Naive thymus-derived CD4-positive, alpha-beta T cell (primary cell): ENCODE measurements at regions not wholly inside any gene's neighbourhood (a gene's known extent, or its start where the extent isn't known, plus 50 kb on each side); places are given as distances from the start of the nearest gene placed in this dataset.

ENCODE experiments used
- ATAC-seq: fragments of 150-1000 bp; cut with Tn5 transposase; 2 replicates; pipeline ENCODE4 v1.10.0; 2021; ENCODE audit warnings: mild to moderate bottlenecking, moderate library complexity
- CTCF ChIA-PET: fragments of 350-600 bp; sonication (Branson Sonifier 250); formaldehyde crosslinking; loops from one replicate; lab custom pipeline; 2021; ENCODE audit warnings: antibody characterized with exemption; lab: Charles Lee
- POLR2A ChIA-PET: fragments of 350-600 bp; sonication (Branson Sonifier 250); formaldehyde crosslinking; loops from one replicate; lab custom pipeline; 2021; ENCODE audit warnings: antibody characterized with exemption, inconsistent platforms; lab: Charles Lee
- DNase-seq, 9 donors: peaks; one replicate each; pipeline versions ENCODE4 v3.0.0 to v3.0.0-alpha.2; 2020 to 2022; ENCODE audit warnings: mixed read lengths in 1 of 9
- H3K27ac ChIP-seq: one replicate; pipeline ENCODE4 v1.7.0; 2013; ENCODE audit warnings: mild to moderate bottlenecking, low read depth, low read length, moderate library complexity
- H3K27me3 ChIP-seq, 2 donors: one replicate each; pipeline ENCODE4 v1.7.0; 2013; ENCODE audit warnings: low read length in 2 of 2, mild to moderate bottlenecking in 2 of 2, moderate library complexity in 2 of 2; ENCODE audit not compliant: control insufficient read depth in 2 of 2, insufficient read depth in 2 of 2
- H3K36me3 ChIP-seq, 3 experiments: 1 replicate in 2 of 3; 2 replicates in 1 of 3; pipeline ENCODE4 v1.7.0; 2013; ENCODE audit warnings: low read length in 3 of 3, mild to moderate bottlenecking in 3 of 3, moderate library complexity in 1 of 3; ENCODE audit not compliant: insufficient read depth in 3 of 3, control insufficient read depth in 2 of 3
- H3K4me1 ChIP-seq, 2 donors: one replicate each; pipeline ENCODE4 v1.7.0; 2013; ENCODE audit warnings: low read length in 2 of 2, mild to moderate bottlenecking in 2 of 2, moderate library complexity in 1 of 2; ENCODE audit not compliant: control insufficient read depth in 2 of 2, insufficient read depth in 2 of 2
- H3K4me3 ChIP-seq: 2 replicates; pipeline ENCODE4 v1.7.0; 2013; ENCODE audit warnings: mild to moderate bottlenecking, low read length
- H3K9me3 ChIP-seq, 3 experiments: 1 replicate in 2 of 3; 2 replicates in 1 of 3; pipeline ENCODE4 v1.7.0; 2013; ENCODE audit warnings: low read length in 3 of 3; ENCODE audit not compliant: control insufficient read depth in 2 of 3
- H3K27ac Mint-ChIP-seq, 9 donors: one replicate each; pipeline ENCODE4 v1.8.0; 2020 to 2022; ENCODE audit warnings: mixed read lengths in 9 of 9, mild to moderate bottlenecking in 8 of 9, moderate library complexity in 5 of 9, inconsistent platforms in 2 of 9
- H3K27me3 Mint-ChIP-seq, 5 donors: one replicate each; pipeline ENCODE4 v1.8.0; 2021 to 2022; ENCODE audit warnings: mixed read lengths in 5 of 5, mild to moderate bottlenecking in 1 of 5
- H3K36me3 Mint-ChIP-seq, 5 donors: one replicate each; pipeline ENCODE4 v1.8.0; 2020 to 2022; ENCODE audit warnings: mixed read lengths in 5 of 5, mild to moderate bottlenecking in 3 of 5, inconsistent platforms in 1 of 5
- H3K4me1 Mint-ChIP-seq, 7 donors: one replicate each; pipeline ENCODE4 v1.8.0; 2020 to 2022; ENCODE audit warnings: mixed read lengths in 7 of 7, mild to moderate bottlenecking in 3 of 7, inconsistent platforms in 1 of 7
- H3K4me3 Mint-ChIP-seq, 10 donors: one replicate each; pipeline ENCODE4 v1.8.0; 2020 to 2022; ENCODE audit warnings: mild to moderate bottlenecking in 10 of 10, mixed read lengths in 10 of 10, moderate library complexity in 6 of 10, inconsistent platforms in 2 of 10
- H3K9me3 Mint-ChIP-seq, 11 donors: one replicate each; pipeline ENCODE4 v1.8.0; 2020 to 2022; ENCODE audit warnings: mixed read lengths in 11 of 11, mild to moderate bottlenecking in 4 of 11, inconsistent platforms in 1 of 11, moderate library complexity in 1 of 11
- intact Hi-C, 2 donors: fragments of 100-400 bp; cut with micrococcal nuclease; formaldehyde crosslinking; loops; one replicate each; pipeline ENCODE4 v1.15.1; 2023

DNA sequence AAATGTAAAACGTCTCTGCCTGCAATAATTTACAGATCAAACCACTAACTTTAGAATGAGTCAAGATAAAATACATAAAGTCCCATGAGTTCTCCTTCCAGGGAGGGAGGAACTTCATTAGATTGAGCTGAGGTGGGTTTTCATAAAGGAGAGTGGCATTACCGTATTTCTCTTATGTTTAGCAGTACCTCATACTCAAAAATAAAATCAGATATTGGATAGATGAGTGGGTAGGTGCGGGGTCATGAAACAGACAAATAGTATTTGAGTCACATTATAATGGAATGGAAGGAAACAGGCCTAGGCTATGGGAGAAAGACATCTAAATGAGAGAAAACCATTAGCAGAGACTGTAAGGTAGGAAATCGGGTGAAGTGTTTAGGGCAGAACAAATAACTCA is 166.1 kb upstream of the SMLR1 start:
- Mint-ChIP-seq H3K36me3 (peaks cover 0 to 3% (median 0%) of the 10 kb centered on the region in 5 donors), H3K4me1 (peaks cover 0 to 4% (median 0%) of the 10 kb centered on the region in 7 donors), H3K27ac (no peak overlapping the region), H3K4me3 (no peak overlapping the region), H3K9me3 (peaks cover 0 to 5% (median 0%) of the 10 kb centered on the region in 11 donors), H3K27me3 (no peaks in the 10 kb centered on the region)
- Histone ChIP-seq H3K9me3 (no peaks in the 10 kb centered on the region), H3K4me3 (no peak overlapping the region), H3K27ac (no peak overlapping the region), H3K36me3 (no peaks in the 10 kb centered on the region), H3K4me1 (no peaks in the 10 kb centered on the region), H3K27me3 (no peaks in the 10 kb centered on the region)
- ATAC-seq (no peak), DNase-seq (no peak)
- intact Hi-C loops: no loop called here
- CTCF ChIA-PET: interaction anchor here (1.1 kb wide), 1 partner anchor 38 kb away, joined by 3 read pairs; no protein-coding TSS in a partner anchor
- POLR2A ChIA-PET: no interaction called here

DNA sequence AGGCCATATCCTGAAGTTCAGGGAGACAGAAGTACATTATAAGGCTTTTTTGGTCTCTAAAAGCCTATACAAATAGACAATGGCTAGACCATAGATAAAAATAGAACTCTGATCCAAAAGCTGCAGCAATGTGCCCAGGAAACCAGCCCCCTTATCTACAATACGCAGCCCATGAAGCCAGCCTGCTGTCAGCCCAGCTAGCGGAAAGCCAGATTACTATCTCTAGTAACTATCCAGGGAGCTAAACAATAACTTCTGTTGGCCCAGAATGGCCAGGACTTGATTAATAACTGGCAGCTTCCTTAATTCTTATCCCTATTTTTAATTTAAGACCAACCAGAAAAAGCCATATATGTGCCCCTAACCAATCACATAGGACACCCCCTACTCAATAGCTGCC is 160.4 kb upstream of the SMLR1 start:
- H3K27me3 Mint-ChIP-seq: no peaks in the 10 kb centered on the region
- H3K9me3 Mint-ChIP-seq: peaks cover 0 to 5% (median 0%) of the 10 kb centered on the region in 11 donors
- DNase-seq (no peak), ATAC-seq (no peak)
- Histone ChIP-seq H3K27me3 (no peaks in the 10 kb centered on the region), H3K9me3 (no peaks in the 10 kb centered on the region), H3K36me3 (no peaks in the 10 kb centered on the region), H3K4me3 (no peak overlapping the region), H3K4me1 (no peaks in the 10 kb centered on the region), H3K27ac (no peak overlapping the region)
- H3K4me3 Mint-ChIP-seq: no peak overlapping the region
- POLR2A ChIA-PET: no interaction called here
- intact Hi-C loops: no loop called here
- no peak overlapping the region for H3K27ac Mint-ChIP-seq
- no peaks in the 10 kb centered on the region for H3K4me1 Mint-ChIP-seq
- CTCF ChIA-PET: no interaction called here
- peaks cover 0 to 7% (median 0%) of the 10 kb centered on the region in 5 donors for H3K36me3 Mint-ChIP-seq

DNA sequence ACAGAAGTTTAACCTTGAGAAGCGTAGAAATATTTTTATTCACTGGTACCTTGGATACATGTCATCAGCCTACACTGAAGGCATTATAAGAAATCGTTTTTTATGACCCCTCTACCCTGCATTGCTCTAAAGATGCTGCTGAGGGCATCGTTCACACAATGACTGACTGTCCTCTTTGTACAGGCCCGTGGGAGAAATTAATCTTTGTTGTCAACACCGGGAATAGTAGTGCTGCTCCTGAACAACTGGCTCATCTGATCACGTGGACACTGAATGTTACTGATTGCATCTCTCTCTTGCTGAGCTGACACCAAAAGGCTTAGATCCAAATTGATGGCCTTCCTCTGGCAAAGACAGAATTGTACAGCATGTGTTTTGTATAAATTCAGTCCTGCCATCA is 157.1 kb upstream of the SMLR1 start:
- ChIA-PET CTCF (no interaction called here), POLR2A (no interaction called here)
- no peaks in the 10 kb centered on the region for H3K36me3 ChIP-seq
- Mint-ChIP-seq H3K36me3 (peaks cover 0 to 8% (median 0%) of the 10 kb centered on the region in 5 donors), H3K27ac (no peak overlapping the region), H3K4me3 (no peak overlapping the region), H3K27me3 (no peaks in the 10 kb centered on the region), H3K9me3 (peaks cover 0 to 4% (median 0%) of the 10 kb centered on the region in 11 donors), H3K4me1 (no peaks in the 10 kb centered on the region)
- H3K4me3 ChIP-seq: no peak overlapping the region
- DNase-seq (no peak), ATAC-seq (no peak)
- H3K4me1 ChIP-seq: no peaks in the 10 kb centered on the region
- intact Hi-C loops: no loop called here
- H3K27ac ChIP-seq: no peak overlapping the region
- H3K9me3 ChIP-seq: no peaks in the 10 kb centered on the region
- no peaks in the 10 kb centered on the region for H3K27me3 ChIP-seq

DNA sequence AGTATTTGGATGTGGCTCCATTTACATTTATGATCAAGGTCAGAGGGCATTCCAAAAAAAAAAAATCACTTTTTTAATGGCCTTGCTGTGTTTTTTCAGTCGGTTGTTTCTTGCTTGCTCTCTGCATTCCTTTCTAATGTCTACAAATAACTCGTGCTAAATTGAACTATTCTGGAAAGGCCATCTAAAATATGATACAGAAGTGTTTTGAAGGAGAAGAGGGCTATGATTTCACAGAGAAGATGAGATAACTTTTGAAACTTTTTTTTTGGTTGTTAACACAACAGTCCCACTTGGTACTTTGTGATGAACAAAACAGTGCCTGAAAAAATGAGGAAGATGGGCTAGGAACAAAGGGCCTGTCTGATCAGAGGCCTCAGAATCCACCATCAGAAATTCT is 156.1 kb upstream of the SMLR1 start:
- ChIA-PET POLR2A (no interaction called here), CTCF (no interaction called here)
- Mint-ChIP-seq H3K27me3 (no peaks in the 10 kb centered on the region), H3K9me3 (peaks cover 0 to 5% (median 0%) of the 10 kb centered on the region in 11 donors), H3K27ac (no peak overlapping the region), H3K4me1 (peaks cover 0 to 5% (median 0%) of the 10 kb centered on the region in 7 donors), H3K4me3 (no peak overlapping the region), H3K36me3 (peaks cover 0 to 7% (median 0%) of the 10 kb centered on the region in 5 donors)
- Histone ChIP-seq H3K9me3 (no peaks in the 10 kb centered on the region), H3K4me3 (no peak overlapping the region), H3K27ac (no peak overlapping the region), H3K4me1 (peaks cover 0 to 3% of the 10 kb centered on the region in 2 donors), H3K27me3 (no peaks in the 10 kb centered on the region), H3K36me3 (no peaks in the 10 kb centered on the region)
- ATAC-seq (no peak), DNase-seq (no peak)
- intact Hi-C loops: no loop called here

DNA sequence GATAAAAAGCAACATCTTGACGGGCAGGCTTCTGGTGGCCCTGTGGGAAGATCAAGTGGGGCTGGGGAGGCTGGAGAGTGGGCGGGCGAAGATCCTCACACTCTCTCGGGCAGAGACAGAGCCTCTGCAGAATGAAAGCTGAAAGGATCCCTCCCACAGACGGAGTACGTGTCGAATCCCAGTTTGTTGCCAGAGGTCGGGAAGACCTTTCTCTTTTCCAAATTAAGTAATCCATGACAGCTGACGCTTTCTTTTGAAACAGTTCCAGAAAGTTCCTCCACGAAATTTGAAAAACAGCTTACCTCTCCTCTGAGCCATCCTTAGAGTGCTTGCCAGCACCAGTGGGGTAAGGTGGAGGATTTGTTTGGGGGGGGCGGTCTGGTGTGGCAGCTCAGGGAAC is 155.6 kb upstream of the SMLR1 start:
- Mint-ChIP-seq H3K36me3 (peaks cover 0 to 11% (median 3%) of the 10 kb centered on the region in 5 donors), H3K4me1 (peaks cover 0 to 9% (median 3%) of the 10 kb centered on the region in 7 donors), H3K9me3 (peaks cover 0 to 8% (median 2%) of the 10 kb centered on the region in 11 donors), H3K27ac (no peak overlapping the region), H3K27me3 (no peaks in the 10 kb centered on the region), H3K4me3 (no peak overlapping the region)
- ATAC-seq (no peak), DNase-seq (no peak)
- Histone ChIP-seq H3K9me3 (no peaks in the 10 kb centered on the region), H3K4me1 (peaks cover 0 to 3% of the 10 kb centered on the region in 2 donors), H3K27me3 (no peaks in the 10 kb centered on the region), H3K4me3 (no peak overlapping the region), H3K27ac (no peak overlapping the region), H3K36me3 (no peaks in the 10 kb centered on the region)
- ChIA-PET CTCF (no interaction called here), POLR2A (no interaction called here)
- intact Hi-C loops: no loop called here

DNA sequence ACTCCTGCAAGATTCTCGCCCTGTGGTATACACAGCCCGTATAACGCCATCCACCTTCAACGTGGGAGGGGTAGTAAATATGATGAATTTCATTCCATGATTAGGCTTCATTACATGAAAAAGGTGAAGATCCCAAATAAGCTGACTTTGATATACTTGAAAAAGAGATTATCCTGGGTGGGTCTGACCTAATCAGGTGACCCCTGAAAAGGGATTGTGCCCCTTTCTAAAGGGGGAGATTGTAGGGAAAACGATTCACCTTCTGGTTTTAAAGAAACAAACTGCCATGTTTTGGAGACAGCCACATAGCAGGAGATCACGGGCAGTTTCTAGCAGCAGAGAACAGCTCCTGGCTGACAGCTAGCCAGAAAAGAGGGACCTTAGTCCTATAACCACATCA is 155.1 kb upstream of the SMLR1 start:
- H3K4me1 Mint-ChIP-seq: peaks cover 0 to 14% (median 3%) of the 10 kb centered on the region in 7 donors
- H3K36me3 ChIP-seq: no peaks in the 10 kb centered on the region
- H3K4me3 ChIP-seq: no peak overlapping the region
- intact Hi-C loops: no loop called here
- peak overlapping the region in 1 of 9 donors; percentile 46 for H3K27ac Mint-ChIP-seq
- H3K27me3 Mint-ChIP-seq: no peaks in the 10 kb centered on the region
- no peak for ATAC-seq
- no peaks in the 10 kb centered on the region for H3K27me3 ChIP-seq
- peaks cover 0 to 14% (median 7%) of the 10 kb centered on the region in 5 donors for H3K36me3 Mint-ChIP-seq
- DNase-seq: no peak
- H3K4me1 ChIP-seq: peaks cover 0 to 3% of the 10 kb centered on the region in 2 donors
- H3K9me3 ChIP-seq: no peaks in the 10 kb centered on the region
- H3K27ac ChIP-seq: no peak overlapping the region
- peaks cover 0 to 14% (median 5%) of the 10 kb centered on the region in 11 donors for H3K9me3 Mint-ChIP-seq
- POLR2A ChIA-PET: no interaction called here
- CTCF ChIA-PET: no interaction called here
- H3K4me3 Mint-ChIP-seq: no peak overlapping the region

DNA sequence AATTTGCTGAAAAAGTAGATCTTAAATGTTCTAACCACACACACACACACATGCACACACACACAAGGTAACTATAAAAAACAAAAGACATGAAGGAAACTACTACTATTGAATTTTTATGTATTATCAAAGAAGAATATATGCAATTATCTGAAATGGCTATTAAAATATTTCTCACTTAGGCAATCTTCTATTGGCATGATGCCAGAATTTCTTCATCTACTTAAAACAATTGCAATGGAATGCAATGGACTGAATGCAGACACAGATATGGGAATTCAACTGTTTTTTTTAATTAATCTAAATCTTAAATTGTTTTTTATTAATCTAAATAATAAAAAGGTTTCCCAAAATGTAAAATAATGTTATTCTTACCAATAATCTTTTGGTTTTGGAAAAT is 152.6 kb upstream of the SMLR1 start:
- Mint-ChIP-seq H3K27me3 (no peaks in the 10 kb centered on the region), H3K4me1 (peaks cover 0 to 17% (median 3%) of the 10 kb centered on the region in 7 donors), H3K36me3 (peaks cover 0 to 27% (median 12%) of the 10 kb centered on the region in 5 donors), H3K4me3 (no peak overlapping the region), H3K9me3 (peaks cover 7 to 38% (median 14%) of the 10 kb centered on the region in 11 donors), H3K27ac (no peak overlapping the region)
- peaks cover 0 to 3% of the 10 kb centered on the region in 2 donors for H3K4me1 ChIP-seq
- POLR2A ChIA-PET: no interaction called here
- CTCF ChIA-PET: no interaction called here
- no peaks in the 10 kb centered on the region for H3K36me3 ChIP-seq
- intact Hi-C loops: no loop called here
- no peak for ATAC-seq
- H3K27ac ChIP-seq: no peak overlapping the region
- DNase-seq: no peak
- no peaks in the 10 kb centered on the region for H3K27me3 ChIP-seq
- no peaks in the 10 kb centered on the region for H3K9me3 ChIP-seq
- no peak overlapping the region for H3K4me3 ChIP-seq
